ENCODE measurements at regions not wholly inside any gene's neighbourhood (a gene's known extent, or its start where the extent isn't known, plus 50 kb on each side); places are given as distances from the start of the nearest gene placed in this dataset.

- ChIA-PET POLR2A (no interaction called here), CTCF (no interaction called here)
- H4K20me1 ChIP-seq (ENCODE audit: control insufficient read depth, insufficient read depth, low read length, poor library complexity, severe bottlenecking): no peaks in the 10 kb centered on the region
- no peak overlapping the region for H2AFZ ChIP-seq (ENCODE audit: insufficient read depth, low read depth, low read length, poor library complexity, severe bottlenecking)
- intact Hi-C loops (cut with micrococcal nuclease): no loop called here
- Mint-ChIP-seq H3K9me3 (ENCODE audit: insufficient read depth) (peaks cover 2% of the 10 kb centered on the region), H3K27ac (no peak overlapping the region), H3K4me3 (no peak overlapping the region), H3K27me3 (no peaks in the 10 kb centered on the region), H3K4me1 (no peaks in the 10 kb centered on the region)
- no peak overlapping the region for H3K4me2 ChIP-seq (replicated peaks; ENCODE audit: low read depth, low read length, poor library complexity, severe bottlenecking)
- ATAC-seq (ENCODE audit: low read depth): no peak
- 63% methylated on average over 1 of the region's 2 CpGs for WGBS (ENCODE audit: insufficient coverage)
- no peak for DNase-seq
- no peaks in the 10 kb centered on the region for H3K79me2 ChIP-seq (ENCODE audit: control insufficient read depth, insufficient read depth, low read length)
- no peak overlapping the region for H3K9ac ChIP-seq (ENCODE audit: low read length)
- no peak overlapping the region for H3K4me3 ChIP-seq (ENCODE audit: control extremely low read depth in 1 of 5, extremely low read depth in 1 of 5, insufficient read depth in 1 of 5, low read depth in 2 of 5, low read length in 4 of 5)
- H3K27ac ChIP-seq (ENCODE audit: low read length in 2 of 2): no peak overlapping the region
- no peaks in the 10 kb centered on the region for H3K4me1 ChIP-seq (ENCODE audit: control insufficient read depth in 2 of 2, insufficient read depth in 2 of 2, low read length in 2 of 2)
- no peaks in the 10 kb centered on the region for H3K9me3 ChIP-seq (ENCODE audit: control extremely low read depth in 1 of 3, control insufficient read depth in 2 of 3, insufficient read depth in 1 of 3, low read length in 2 of 3)
- no peaks in the 10 kb centered on the region for H3K27me3 ChIP-seq (replicated peaks in 1 of 4; ENCODE audit: control extremely low read depth in 1 of 4, control insufficient read depth in 3 of 4, insufficient read depth in 4 of 4, low read length in 3 of 4)
- TF ChIP-seq EZH2 (IDR thresholded peaks at IDR 0.05; ENCODE audit: borderline replicate concordance, insufficient read depth, low read depth, low read length, poor library complexity, severe bottlenecking) (no peak), CTCF (IDR thresholded peaks at IDR 0.05) (no peak)
- H3K36me3 ChIP-seq (replicated peaks in 1 of 2; ENCODE audit: control extremely low read depth in 1 of 2, control insufficient read depth in 1 of 2, extremely low read depth in 1 of 2, insufficient read depth in 2 of 2, low read length in 1 of 2): no peaks in the 10 kb centered on the region
Observed at GRCh38 chr13:34675626-34676025, 266.4 kb upstream of the NBEA start.

GRCh38 chr13:34678154-34678553, 263.9 kb upstream of the NBEA start:
- no peaks in the 10 kb centered on the region for H3K4me1 ChIP-seq (ENCODE audit: control insufficient read depth in 2 of 2, insufficient read depth in 2 of 2, low read length in 2 of 2)
- POLR2A ChIA-PET: no interaction called here
- no peaks in the 10 kb centered on the region for H3K36me3 ChIP-seq (replicated peaks in 1 of 2; ENCODE audit: control extremely low read depth in 1 of 2, control insufficient read depth in 1 of 2, extremely low read depth in 1 of 2, insufficient read depth in 2 of 2, low read length in 1 of 2)
- no peak overlapping the region for H2AFZ ChIP-seq (ENCODE audit: insufficient read depth, low read depth, low read length, poor library complexity, severe bottlenecking)
- intact Hi-C loops (cut with micrococcal nuclease): no loop called here
- H4K20me1 ChIP-seq (ENCODE audit: control insufficient read depth, insufficient read depth, low read length, poor library complexity, severe bottlenecking): no peaks in the 10 kb centered on the region
- H3K4me3 Mint-ChIP-seq: no peak overlapping the region
- DNase-seq (no peak), ATAC-seq (ENCODE audit: low read depth) (no peak)
- H3K9me3 ChIP-seq (ENCODE audit: control extremely low read depth in 1 of 3, control insufficient read depth in 2 of 3, insufficient read depth in 1 of 3, low read length in 2 of 3): peaks cover 0 to 3% (median 0%) of the 10 kb centered on the region in 3 donors
- no peaks in the 10 kb centered on the region for H3K79me2 ChIP-seq (ENCODE audit: control insufficient read depth, insufficient read depth, low read length)
- H3K4me3 ChIP-seq (ENCODE audit: control extremely low read depth in 1 of 5, extremely low read depth in 1 of 5, insufficient read depth in 1 of 5, low read depth in 2 of 5, low read length in 4 of 5): no peak overlapping the region
- TF ChIP-seq EZH2 (IDR thresholded peaks at IDR 0.05; ENCODE audit: borderline replicate concordance, insufficient read depth, low read depth, low read length, poor library complexity, severe bottlenecking) (no peak), CTCF (IDR thresholded peaks at IDR 0.05) (no peak)
- no peak overlapping the region for H3K27ac Mint-ChIP-seq
- H3K27ac ChIP-seq (ENCODE audit: low read length in 2 of 2): no peak overlapping the region
- no peak overlapping the region for H3K4me2 ChIP-seq (replicated peaks; ENCODE audit: low read depth, low read length, poor library complexity, severe bottlenecking)
- CTCF ChIA-PET: no interaction called here
- H3K27me3 ChIP-seq (replicated peaks in 1 of 4; ENCODE audit: control extremely low read depth in 1 of 4, control insufficient read depth in 3 of 4, insufficient read depth in 4 of 4, low read length in 3 of 4): no peaks in the 10 kb centered on the region
- H3K27me3 Mint-ChIP-seq: no peaks in the 10 kb centered on the region
- no peak overlapping the region for H3K9ac ChIP-seq (ENCODE audit: low read length)
- H3K4me1 Mint-ChIP-seq: no peaks in the 10 kb centered on the region
- WGBS (ENCODE audit: insufficient coverage): 94% methylated on average over 2 of the region's 2 CpGs
- H3K9me3 Mint-ChIP-seq (ENCODE audit: insufficient read depth): peaks cover 2% of the 10 kb centered on the region
